ENCODE measurements at regions not wholly inside any gene's neighbourhood (a gene's known extent, or its start where the extent isn't known, plus 50 kb on each side); places are given as distances from the start of the nearest gene placed in this dataset.

- peaks cover 26% of the 10 kb centered on the region for H3K4me1 ChIP-seq (ENCODE audit: insufficient read depth, low read length)
- H3K9me3 ChIP-seq (ENCODE audit: control insufficient read depth, insufficient read depth, low read length) = no peaks in the 10 kb centered on the region
- H3K36me3 ChIP-seq (ENCODE audit: insufficient read depth, low read length) = no peaks in the 10 kb centered on the region
- peak overlapping the region; percentile 87 for H3K9ac ChIP-seq (ENCODE audit: low read depth, low read length)
Measured at GRCh38 chr1:39104158-39105060, 78.3 kb downstream of the NDUFS5 start.

GRCh38 chr1:39105061-39105840, 79.1 kb downstream of the NDUFS5 start:
- H3K9ac ChIP-seq (ENCODE audit: low read depth, low read length) = peak overlapping the region; percentile 87

GRCh38 chr1:39105841-39106765, 80.0 kb downstream of the NDUFS5 start:
- peaks cover 31% of the 10 kb centered on the region for H3K4me1 ChIP-seq (ENCODE audit: insufficient read depth, low read length)
- peak overlapping the region; percentile 87 for H3K9ac ChIP-seq (ENCODE audit: low read depth, low read length)

More at GRCh38 chr1:39105061-39105840, 79.1 kb downstream of the NDUFS5 start:
- Histone ChIP-seq H3K9me3 (ENCODE audit: control insufficient read depth, insufficient read depth, low read length) (no peaks in the 10 kb centered on the region), H3K36me3 (ENCODE audit: insufficient read depth, low read length) (no peaks in the 10 kb centered on the region), H3K4me1 (ENCODE audit: insufficient read depth, low read length) (peaks cover 26% of the 10 kb centered on the region)

DNA sequence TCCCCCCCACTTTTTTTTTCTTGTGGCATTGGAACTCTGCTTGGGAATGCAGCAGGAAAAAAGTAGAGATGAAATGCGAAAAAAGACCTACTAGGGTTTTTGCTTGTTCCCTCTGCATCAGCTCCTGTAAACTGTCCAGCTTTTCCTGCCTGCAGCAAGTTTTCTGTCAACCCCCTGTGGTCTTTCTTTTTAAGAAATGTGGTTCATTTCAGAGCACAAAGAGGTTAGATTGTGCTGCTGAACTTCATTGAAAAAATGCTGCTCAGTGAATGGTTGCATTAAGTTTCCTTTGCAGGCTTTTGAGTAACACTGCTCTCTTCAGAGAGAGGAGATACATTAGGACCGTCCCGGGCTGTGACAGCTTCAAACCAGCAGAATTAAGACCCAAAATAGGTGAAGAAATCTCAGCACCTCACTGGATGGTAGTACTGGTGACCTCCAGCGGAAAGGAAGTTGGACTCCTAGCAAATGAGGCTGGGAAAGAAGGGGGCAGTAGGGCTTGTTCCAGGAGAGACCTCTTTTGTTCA, 80.7 kb downstream of the NDUFS5 start:
- Histone ChIP-seq H3K36me3 (ENCODE audit: insufficient read depth, low read length) (no peaks in the 10 kb centered on the region), H3K9ac (ENCODE audit: low read depth, low read length) (peak overlapping the region; percentile 87), H3K9me3 (ENCODE audit: control insufficient read depth, insufficient read depth, low read length) (no peaks in the 10 kb centered on the region), H3K4me1 (ENCODE audit: insufficient read depth, low read length) (peaks cover 34% of the 10 kb centered on the region)

More at GRCh38 chr1:39105841-39106765, 80.0 kb downstream of the NDUFS5 start:
- H3K9me3 ChIP-seq (ENCODE audit: control insufficient read depth, insufficient read depth, low read length) = no peaks in the 10 kb centered on the region
- no peaks in the 10 kb centered on the region for H3K36me3 ChIP-seq (ENCODE audit: insufficient read depth, low read length)

DNA sequence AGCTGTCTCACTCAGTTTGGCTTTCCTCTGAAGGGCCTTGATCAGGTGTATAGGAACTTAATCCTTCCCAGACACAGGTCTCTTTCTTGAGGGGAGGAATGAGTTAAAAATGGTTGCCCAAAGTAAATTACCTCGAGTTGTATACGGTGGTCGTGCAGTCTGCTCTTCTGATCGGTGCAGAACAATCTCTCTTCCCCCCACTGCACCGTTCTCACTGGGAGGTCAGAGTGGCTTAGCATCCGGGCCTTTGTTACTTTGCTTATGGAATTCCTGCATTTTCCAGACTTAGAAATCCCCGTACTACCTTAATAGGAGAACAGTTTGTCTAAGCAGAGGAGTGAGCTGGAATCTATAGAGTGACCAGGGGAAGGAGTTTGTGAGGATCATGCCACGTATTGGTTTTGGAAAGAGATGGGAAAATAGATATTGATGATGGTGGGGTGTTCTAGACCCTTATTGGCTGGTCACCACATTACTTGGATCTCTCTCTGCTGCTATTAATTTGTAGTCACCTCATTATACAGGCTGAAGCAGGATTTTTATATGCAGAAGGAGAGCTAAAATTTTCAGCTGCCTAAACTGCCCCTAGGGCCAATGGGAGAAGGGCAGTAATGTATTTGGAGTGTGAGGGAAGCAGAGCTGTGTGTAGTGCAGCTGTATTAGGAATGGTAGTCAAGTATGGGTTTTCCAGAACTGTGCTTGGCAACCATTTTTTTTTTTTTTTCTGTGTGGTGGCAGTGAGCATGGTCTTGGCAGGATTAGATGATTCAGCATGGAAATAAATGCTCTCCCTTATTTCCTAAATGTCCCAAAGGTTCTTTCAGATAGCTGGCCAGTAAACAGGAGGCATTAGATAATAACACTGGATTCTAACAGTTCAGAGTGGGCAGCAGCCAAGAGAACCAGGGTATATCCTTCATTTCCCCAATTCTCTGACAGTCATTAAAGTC, 81.5 kb downstream of the NDUFS5 start:
- Histone ChIP-seq H3K9ac (ENCODE audit: low read depth, low read length) (peak overlapping the region; percentile 87), H3K4me1 (ENCODE audit: insufficient read depth, low read length) (peaks cover 30% of the 10 kb centered on the region)

DNA sequence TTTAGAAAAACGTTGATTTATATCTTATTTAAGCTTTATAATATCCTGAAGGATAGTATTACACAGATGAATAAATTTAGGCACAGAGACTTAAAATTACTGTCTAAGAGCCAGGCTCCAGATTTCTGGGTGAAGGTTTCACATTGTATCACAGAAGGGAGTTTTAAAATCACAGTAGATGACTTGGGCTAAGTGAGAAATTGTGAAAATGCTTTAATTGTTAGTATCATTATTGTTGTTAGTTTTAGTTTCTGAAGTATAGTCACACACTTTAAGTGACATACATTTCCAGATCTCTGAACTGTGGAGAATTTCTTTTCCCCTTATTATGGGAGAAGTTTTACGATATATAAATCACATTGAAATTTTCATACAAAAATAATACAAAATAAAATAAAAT, 83.5 kb downstream of the NDUFS5 start:
- H3K4me1 ChIP-seq (ENCODE audit: insufficient read depth, low read length) = peaks cover 19% of the 10 kb centered on the region

More for the DNA sequence above, 81.5 kb downstream of the NDUFS5 start:
- Histone ChIP-seq H3K9me3 (ENCODE audit: control insufficient read depth, insufficient read depth, low read length) (no peaks in the 10 kb centered on the region), H3K36me3 (ENCODE audit: insufficient read depth, low read length) (no peaks in the 10 kb centered on the region)

DNA sequence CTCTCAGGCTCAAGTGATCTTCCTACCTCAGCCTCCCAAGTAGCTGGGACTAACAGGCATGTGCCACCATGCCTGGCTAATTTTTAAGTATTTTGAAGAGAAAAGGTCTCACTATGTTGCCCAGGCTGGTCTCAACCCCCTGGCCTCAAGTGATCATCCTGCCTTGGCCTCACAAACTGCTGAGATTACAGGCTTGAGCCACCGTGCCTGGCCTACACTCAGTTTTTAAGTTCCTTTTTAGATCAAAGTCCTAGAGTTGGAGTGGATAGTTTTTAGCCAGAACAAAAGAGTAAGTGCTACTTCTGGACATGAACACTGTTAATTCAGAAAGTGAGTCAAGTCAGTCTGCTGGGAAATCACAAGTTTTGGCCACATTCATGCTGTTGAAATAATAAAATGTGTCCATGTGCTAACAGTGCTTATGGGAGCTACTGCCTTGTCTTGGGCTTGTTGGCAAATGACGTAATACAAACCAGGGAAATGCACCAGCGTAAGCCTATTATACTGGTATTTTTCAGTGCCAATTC, 84.2 kb downstream of the NDUFS5 start:
- no peaks in the 10 kb centered on the region for H3K9me3 ChIP-seq (ENCODE audit: control insufficient read depth, insufficient read depth, low read length)
- no peak overlapping the region for H3K9ac ChIP-seq (ENCODE audit: low read depth, low read length)
- peaks cover 19% of the 10 kb centered on the region for H3K4me1 ChIP-seq (ENCODE audit: insufficient read depth, low read length)
- H3K36me3 ChIP-seq (ENCODE audit: insufficient read depth, low read length) = no peaks in the 10 kb centered on the region

More for the DNA sequence above, 83.5 kb downstream of the NDUFS5 start:
- Histone ChIP-seq H3K36me3 (ENCODE audit: insufficient read depth, low read length) (no peaks in the 10 kb centered on the region), H3K9me3 (ENCODE audit: control insufficient read depth, insufficient read depth, low read length) (no peaks in the 10 kb centered on the region), H3K9ac (ENCODE audit: low read depth, low read length) (no peak overlapping the region)

DNA sequence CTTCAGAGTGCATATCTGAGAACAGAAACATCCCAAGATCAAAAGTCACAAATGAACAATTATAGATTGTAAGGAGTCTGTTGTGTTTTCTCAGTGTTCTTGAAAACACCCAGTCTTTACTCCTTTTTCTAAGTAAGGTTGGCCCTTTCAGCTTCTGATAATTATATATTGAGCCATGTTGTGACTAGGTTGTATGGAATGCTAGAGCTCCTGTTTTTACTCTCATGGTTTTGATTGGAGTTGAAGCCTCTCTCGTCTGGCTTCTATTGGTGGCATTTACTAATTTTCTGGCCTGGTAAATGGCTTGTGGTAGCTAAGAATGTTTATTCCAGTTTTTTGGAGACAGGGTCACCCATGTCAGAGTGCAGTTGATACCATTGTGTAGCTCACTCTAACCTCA, 84.7 kb downstream of the NDUFS5 start:
- no peaks in the 10 kb centered on the region for H3K9me3 ChIP-seq (ENCODE audit: control insufficient read depth, insufficient read depth, low read length)
- H3K4me1 ChIP-seq (ENCODE audit: insufficient read depth, low read length) = peaks cover 21% of the 10 kb centered on the region
- H3K36me3 ChIP-seq (ENCODE audit: insufficient read depth, low read length) = no peaks in the 10 kb centered on the region
- no peak overlapping the region for H3K9ac ChIP-seq (ENCODE audit: low read depth, low read length)

GRCh38 chr1:39113109-39113743, 87.1 kb downstream of the NDUFS5 start:
- H3K4me1 ChIP-seq (ENCODE audit: insufficient read depth, low read length) = peaks cover 21% of the 10 kb centered on the region

GRCh38 chr1:39115271-39116110, 89.0 kb upstream of the MACF1 start:
- H3K36me3 ChIP-seq (ENCODE audit: insufficient read depth, low read length) = no peaks in the 10 kb centered on the region
- H3K9me3 ChIP-seq (ENCODE audit: control insufficient read depth, insufficient read depth, low read length) = no peaks in the 10 kb centered on the region
- H3K9ac ChIP-seq (ENCODE audit: low read depth, low read length) = no peak overlapping the region
- H3K4me1 ChIP-seq (ENCODE audit: insufficient read depth, low read length) = peaks cover 19% of the 10 kb centered on the region

More at GRCh38 chr1:39113109-39113743, 87.1 kb downstream of the NDUFS5 start:
- Histone ChIP-seq H3K36me3 (ENCODE audit: insufficient read depth, low read length) (no peaks in the 10 kb centered on the region), H3K9ac (ENCODE audit: low read depth, low read length) (no peak overlapping the region), H3K9me3 (ENCODE audit: control insufficient read depth, insufficient read depth, low read length) (no peaks in the 10 kb centered on the region)

GRCh38 chr1:39116116-39116607, 88.3 kb upstream of the MACF1 start:
- Histone ChIP-seq H3K9ac (ENCODE audit: low read depth, low read length) (no peak overlapping the region), H3K36me3 (ENCODE audit: insufficient read depth, low read length) (no peaks in the 10 kb centered on the region), H3K4me1 (ENCODE audit: insufficient read depth, low read length) (peaks cover 15% of the 10 kb centered on the region; the same call in 1 of the 2 replicates), H3K9me3 (ENCODE audit: control insufficient read depth, insufficient read depth, low read length) (no peaks in the 10 kb centered on the region)
